HG03095 (cell line): ENCODE measurements at regions not wholly inside any gene's neighbourhood (a gene's known extent, or its start where the extent isn't known, plus 50 kb on each side); places are given as distances from the start of the nearest gene placed in this dataset.

Source experiments
- ATAC-seq: cut with Tn5 transposase; IDR thresholded peaks from one replicate; pipeline ENCODE4 v1.9.1; 2021; ENCODE audit warnings: moderate library complexity; ENCODE audit not compliant: unreplicated experiment

DNA sequence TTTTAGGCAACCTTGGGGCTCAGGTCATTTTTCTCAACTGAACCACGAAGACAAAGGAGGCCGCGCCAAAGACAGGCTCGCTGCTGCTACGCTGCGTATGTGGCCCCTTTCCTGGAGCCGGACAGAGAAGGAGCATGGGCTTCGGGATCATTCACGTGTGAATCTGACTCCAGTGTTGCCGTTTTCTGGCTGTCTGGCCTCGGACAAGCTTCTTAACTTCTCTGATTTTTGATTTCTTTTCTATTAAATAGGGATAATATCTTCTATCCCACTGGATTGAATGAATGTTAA lies 50.8 kb upstream of the ZNF366 start:
- ATAC-seq: no peak

DNA sequence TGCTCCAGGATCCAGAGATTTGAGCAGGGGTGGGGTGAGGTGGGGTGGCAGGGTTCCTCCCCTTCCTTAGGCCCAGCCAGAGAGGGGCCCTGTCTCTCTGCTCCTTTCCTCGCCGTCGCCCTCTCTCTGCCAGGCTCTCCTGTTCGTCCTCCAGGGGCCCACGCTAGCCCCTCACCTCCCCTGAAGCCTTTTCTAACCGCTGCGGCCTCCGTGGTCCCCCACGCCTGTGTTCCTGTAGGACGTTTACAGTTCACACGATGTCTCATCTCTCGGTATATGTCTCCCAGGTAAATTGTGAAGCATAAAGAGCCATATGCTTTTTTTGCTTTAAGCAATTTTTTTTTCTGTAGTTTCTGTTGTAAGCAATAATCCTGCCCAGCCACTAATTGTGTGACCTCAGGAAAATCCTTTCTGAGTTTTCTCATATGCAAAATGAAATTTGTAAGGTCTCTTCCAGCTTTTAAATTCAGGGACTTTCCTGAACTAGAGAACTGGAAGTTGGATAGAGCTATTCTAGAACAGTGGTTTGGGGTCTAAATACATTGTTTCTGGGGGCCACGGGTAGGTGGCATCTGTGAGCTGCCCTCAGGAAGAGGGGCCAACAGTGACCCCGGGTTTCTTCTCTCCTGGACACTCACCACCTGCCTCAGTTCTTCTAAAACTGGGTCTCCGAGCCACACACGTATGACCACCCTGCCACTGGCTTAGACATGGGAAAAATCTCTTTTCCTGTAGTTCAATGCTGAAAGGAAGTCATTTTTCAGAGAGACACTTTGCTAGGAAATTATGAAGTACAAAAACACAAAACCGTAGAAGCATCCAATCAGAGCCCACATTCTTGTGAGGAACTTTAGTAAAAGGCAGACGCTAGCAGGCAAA lies 50.2 kb upstream of the ZNF366 start:
- ATAC-seq: no peak
